Mesenchymal stem cell (in vitro differentiated cells and primary cell): ENCODE measurements at regions not wholly inside any gene's neighbourhood (a gene's known extent, or its start where the extent isn't known, plus 50 kb on each side); places are given as distances from the start of the nearest gene placed in this dataset.

Experiments used
- DNase-seq: peaks from one replicate; pipeline ENCODE4 v3.0.0-alpha.2; 2013
- H2AFZ ChIP-seq: one replicate; pipeline ENCODE4 v1.6.1; 2013; ENCODE audit warnings: low read depth, mild to moderate bottlenecking, control low read depth, inconsistent platforms, low read length, moderate library complexity
- H2AK5ac ChIP-seq: 2 replicates; pipeline ENCODE4 v1.6.1; 2013; ENCODE audit warnings: low read length, moderate library complexity, mild to moderate bottlenecking, inconsistent platforms; ENCODE audit not compliant: severe bottlenecking
- H2BK120ac ChIP-seq: one replicate; pipeline ENCODE4 v1.6.1; 2013; ENCODE audit warnings: low read depth, mild to moderate bottlenecking, inconsistent platforms, low read length, moderate library complexity
- H2BK12ac ChIP-seq, 2 experiments: one replicate each; pipeline ENCODE4 v1.6.1; 2013; ENCODE audit warnings: inconsistent platforms in 2 of 2, low read length in 2 of 2, mild to moderate bottlenecking in 2 of 2, moderate library complexity in 2 of 2, control low read depth in 1 of 2
- H2BK15ac ChIP-seq: one replicate; pipeline ENCODE4 v1.6.1; 2013; ENCODE audit warnings: mild to moderate bottlenecking, low read depth, inconsistent platforms; ENCODE audit not compliant: poor library complexity, severe bottlenecking
- H2BK5ac ChIP-seq: 2 replicates; pipeline ENCODE4 v1.6.1; 2013; ENCODE audit warnings: low read depth, mild to moderate bottlenecking, low read length, control low read depth, inconsistent platforms; ENCODE audit not compliant: poor library complexity, severe bottlenecking
- H3K14ac ChIP-seq, 2 experiments: one replicate each; pipeline ENCODE4 v1.6.1; 2013; ENCODE audit warnings: inconsistent platforms in 2 of 2, low read length in 2 of 2, control low read depth in 1 of 2, mild to moderate bottlenecking in 1 of 2, moderate library complexity in 1 of 2
- H3K18ac ChIP-seq, 2 experiments: one replicate each; pipeline ENCODE4 v1.6.1; 2013; ENCODE audit warnings: inconsistent platforms in 2 of 2, low read length in 2 of 2, control low read depth in 1 of 2, low read depth in 1 of 2, mild to moderate bottlenecking in 1 of 2
- H3K23ac ChIP-seq, 2 experiments: one replicate each; pipeline ENCODE4 v1.6.1; 2013; ENCODE audit warnings: inconsistent platforms in 2 of 2, low read length in 2 of 2, mild to moderate bottlenecking in 2 of 2, moderate library complexity in 2 of 2, control low read depth in 1 of 2
- H3K27ac ChIP-seq: 2 replicates; pipeline ENCODE4 v1.5.1; 2013; ENCODE audit warnings: mild to moderate bottlenecking, moderate library complexity, low read length, control low read depth, inconsistent platforms; ENCODE audit not compliant: poor library complexity, severe bottlenecking
- H3K27me3 ChIP-seq, 2 experiments: 2 replicates each; pipeline versions ENCODE4 v1.6.1 to v1.7.0; 2013; ENCODE audit warnings: low read length in 2 of 2, mild to moderate bottlenecking in 2 of 2, moderate library complexity in 2 of 2, control low read depth in 1 of 2, inconsistent platforms in 1 of 2; ENCODE audit not compliant: control insufficient read depth in 1 of 2, insufficient read depth in 1 of 2
- H3K36me3 ChIP-seq, 2 experiments: 2 replicates each; pipeline versions ENCODE4 v1.6.1 to v1.7.0; 2013; ENCODE audit warnings: low read length in 2 of 2, control low read depth in 1 of 2, inconsistent platforms in 1 of 2, low read depth in 1 of 2, mild to moderate bottlenecking in 1 of 2; ENCODE audit not compliant: insufficient read depth in 2 of 2, control insufficient read depth in 1 of 2
- H3K4ac ChIP-seq, 2 experiments: one replicate each; pipeline ENCODE4 v1.6.1; 2013; ENCODE audit warnings: inconsistent platforms in 2 of 2, low read length in 2 of 2, mild to moderate bottlenecking in 2 of 2, moderate library complexity in 2 of 2, control low read depth in 1 of 2, low read depth in 1 of 2
- H3K4me1 ChIP-seq: 2 replicates; pipeline ENCODE4 v1.6.1; 2013; ENCODE audit warnings: low read depth, low read length, control low read depth; ENCODE audit not compliant: control insufficient read depth, insufficient read depth
- H3K4me2 ChIP-seq: 2 replicates; pipeline ENCODE4 v1.6.1; 2013; ENCODE audit warnings: low read length, mild to moderate bottlenecking, inconsistent platforms; ENCODE audit not compliant: poor library complexity, severe bottlenecking
- H3K4me3 ChIP-seq, 2 experiments: 2 replicates each; pipeline versions ENCODE4 v1.5.1 to v1.7.0; 2013; ENCODE audit warnings: low read length in 2 of 2, mild to moderate bottlenecking in 2 of 2, control low read depth in 1 of 2, low read depth in 1 of 2; ENCODE audit not compliant: insufficient read depth in 1 of 2
- H3K79me1 ChIP-seq: replicated peaks from 2 replicates; pipeline ENCODE4 v1.6.1; 2013; ENCODE audit warnings: mild to moderate bottlenecking, control low read depth, low read length, inconsistent platforms; ENCODE audit not compliant: poor library complexity, severe bottlenecking
- H3K9ac ChIP-seq: 2 replicates; pipeline ENCODE4 v1.7.0; 2013; ENCODE audit warnings: mild to moderate bottlenecking, low read length, moderate library complexity
- H3K9me3 ChIP-seq: 2 replicates; pipeline ENCODE4 v1.7.0; 2013; ENCODE audit warnings: mild to moderate bottlenecking, low read length; ENCODE audit not compliant: control insufficient read depth
- H4K8ac ChIP-seq: one replicate; pipeline ENCODE4 v1.6.1; 2013; ENCODE audit warnings: inconsistent platforms, mild to moderate bottlenecking, low read length, moderate library complexity
- H4K91ac ChIP-seq: one replicate; pipeline ENCODE4 v1.6.1; 2013; ENCODE audit warnings: mild to moderate bottlenecking, low read length, inconsistent platforms
- WGBS: methylation state at CpG from one replicate; pipeline ENCODE4 v1.1.7; 2013; ENCODE audit warnings: mixed read lengths; 5-methylcytosine and 5-hydroxymethylcytosine counted together

- Histone ChIP-seq H3K23ac (no peak overlapping the region), H3K79me1 (no peaks in the 10 kb centered on the region), H3K4me2 (no peak overlapping the region), H3K4me3 (no peak overlapping the region), H3K4ac (no peak overlapping the region), H4K8ac (no peak overlapping the region), H3K9me3 (no peaks in the 10 kb centered on the region), H3K36me3 (no peaks in the 10 kb centered on the region), H2BK120ac (no peak overlapping the region), H2BK15ac (no peak overlapping the region), H3K14ac (peak overlapping the region in 1 of 2 experiments; percentile 21), H3K27me3 (peaks cover 0 to 9% of the 10 kb centered on the region in 2 experiments), H4K91ac (no peak overlapping the region), H3K18ac (no peak overlapping the region), H2AK5ac (no peak overlapping the region), H2BK12ac (no peak overlapping the region), H3K9ac (no peak overlapping the region), H2BK5ac (no peak overlapping the region), H3K4me1 (peaks cover 3% of the 10 kb centered on the region), H3K27ac (no peak overlapping the region), H2AFZ (no peak overlapping the region)
- 97% methylated on average over 2 of the region's 2 CpGs for WGBS
- peak; percentile 24 for DNase-seq
Measured at GRCh38 chr5:38724301-38725030, 121.3 kb upstream of the OSMR start.

GRCh38 chr5:38725371-38725865, 120.4 kb upstream of the OSMR start:
- H3K4me3 ChIP-seq, result no peak overlapping the region
- WGBS, result 97% methylated on average over 10 of the region's 10 CpGs
- H3K36me3 ChIP-seq, result no peaks in the 10 kb centered on the region

GRCh38 chr5:38726279-38726678, 119.5 kb upstream of the OSMR start:
- H3K36me3 ChIP-seq, result no peaks in the 10 kb centered on the region
- H3K27ac ChIP-seq, result no peak overlapping the region
- 95% methylated on average over 3 of the region's 3 CpGs for whole genome bisulfite sequencing
- H2BK120ac ChIP-seq, result no peak overlapping the region
- H2AFZ ChIP-seq, result no peak overlapping the region
- no peaks in the 10 kb centered on the region for H3K79me1 ChIP-seq
- no peak overlapping the region for H3K4me2 ChIP-seq
- H3K14ac ChIP-seq, result no peak overlapping the region
- peak overlapping the region in 1 of 2 experiments; percentile 6 for H3K18ac ChIP-seq
- H4K91ac ChIP-seq, result no peak overlapping the region
- H3K23ac ChIP-seq, result no peak overlapping the region
- peaks cover 0 to 7% of the 10 kb centered on the region in 2 experiments for H3K27me3 ChIP-seq
- H3K9ac ChIP-seq, result no peak overlapping the region
- no peak for DNase-seq
- no peak overlapping the region for H4K8ac ChIP-seq
- no peak overlapping the region for H2AK5ac ChIP-seq
- H3K4ac ChIP-seq, result no peak overlapping the region
- no peaks in the 10 kb centered on the region for H3K9me3 ChIP-seq
- H2BK15ac ChIP-seq, result no peak overlapping the region
- no peak overlapping the region for H2BK5ac ChIP-seq
- peaks cover 3% of the 10 kb centered on the region for H3K4me1 ChIP-seq
- no peak overlapping the region for H3K4me3 ChIP-seq
- H2BK12ac ChIP-seq, result no peak overlapping the region

More at GRCh38 chr5:38725371-38725865, 120.4 kb upstream of the OSMR start:
- Histone ChIP-seq H3K23ac (no peak overlapping the region), H2BK120ac (peak overlapping the region; percentile 8), H3K18ac (no peak overlapping the region), H3K79me1 (no peaks in the 10 kb centered on the region), H2BK12ac (peak overlapping the region in 1 of 2 experiments; percentile 71), H3K4me2 (no peak overlapping the region), H3K4me1 (peaks cover 3% of the 10 kb centered on the region), H2BK15ac (no peak overlapping the region), H3K9ac (no peak overlapping the region), H4K91ac (no peak overlapping the region), H2AK5ac (no peak overlapping the region), H3K27ac (no peak overlapping the region), H3K4ac (no peak overlapping the region), H3K9me3 (no peaks in the 10 kb centered on the region), H2BK5ac (no peak overlapping the region), H4K8ac (no peak overlapping the region), H2AFZ (no peak overlapping the region), H3K14ac (peak overlapping the region in 1 of 2 experiments; percentile 79), H3K27me3 (peaks cover 0 to 9% of the 10 kb centered on the region in 2 experiments)
- no peak for DNase-seq

- Histone ChIP-seq H3K18ac (no peak overlapping the region), H3K4me2 (no peak overlapping the region), H3K9me3 (no peaks in the 10 kb centered on the region), H2AK5ac (no peak overlapping the region), H3K79me1 (no peaks in the 10 kb centered on the region), H3K4ac (no peak overlapping the region), H4K8ac (no peak overlapping the region), H3K23ac (no peak overlapping the region), H2BK15ac (no peak overlapping the region), H3K36me3 (no peaks in the 10 kb centered on the region), H2AFZ (no peak overlapping the region), H3K9ac (no peak overlapping the region), H2BK12ac (no peak overlapping the region), H4K91ac (no peak overlapping the region), H3K4me1 (peaks cover 3% of the 10 kb centered on the region), H3K4me3 (no peak overlapping the region), H3K27me3 (peaks cover 0 to 11% of the 10 kb centered on the region in 2 experiments), H2BK5ac (no peak overlapping the region), H3K27ac (no peak overlapping the region), H3K14ac (no peak overlapping the region), H2BK120ac (no peak overlapping the region)
- WGBS, result 60% methylated on average over 2 of the region's 3 CpGs
- no peak for DNase-seq
Measured at GRCh38 chr5:38728029-38728428, 117.8 kb upstream of the OSMR start.
